ENCODE measurements at regions not wholly inside any gene's neighbourhood (a gene's known extent, or its start where the extent isn't known, plus 50 kb on each side); places are given as distances from the start of the nearest gene placed in this dataset.
A peak's percentile ranks its signal among the peaks of the same experiment; 100 is the strongest.

GRCh38 chr5:20434786-20435185 lies 446.8 kb upstream of the CDH18 start:
- DNase-seq (ENCODE audit: low spot score) = no peak

- DNase-seq (ENCODE audit: low spot score) = peak; percentile 18
Observed at GRCh38 chr5:20420991-20421595, 433.1 kb upstream of the CDH18 start.

All from iPS-NIHi11 (cell line).